CD4-positive, alpha-beta T cell treated with Interleukin-17A for 1 hour (primary cell): ENCODE measurements at regions not wholly inside any gene's neighbourhood (a gene's known extent, or its start where the extent isn't known, plus 50 kb on each side); places are given as distances from the start of the nearest gene placed in this dataset.

Experiments
- DNase-seq: peaks from one replicate; pipeline ENCODE4 v3.0.0-alpha.2; 2020

GRCh38 chr4:3384391-3384770, 57.4 kb upstream of the HGFAC start:
- DNase-seq = no peak

- no peak for DNase-seq
These were observed 56.7 kb upstream of the HGFAC start for GRCh38 chr4:3384771-3385710.

GRCh38 chr4:3385711-3386420, 55.9 kb upstream of the HGFAC start:
- no peak for DNase-seq

GRCh38 chr4:3386526-3386925, 55.2 kb upstream of the HGFAC start:
- DNase-seq = no peak

GRCh38 chr4:3387154-3387942, 54.4 kb upstream of the HGFAC start:
- no peak for DNase-seq

GRCh38 chr4:3387943-3388361, 53.8 kb upstream of the HGFAC start:
- peak; percentile 16 for DNase-seq

GRCh38 chr4:3388471-3389232, 53.1 kb upstream of the HGFAC start:
- DNase-seq = peak; percentile 7

GRCh38 chr4:3389233-3390215, 52.2 kb upstream of the HGFAC start:
- no peak for DNase-seq

- no peak for DNase-seq
These were observed 51.4 kb upstream of the HGFAC start for GRCh38 chr4:3390288-3390811.

- DNase-seq = no peak
These were observed 50.3 kb upstream of the HGFAC start for GRCh38 chr4:3391422-3391821.
